ENCODE measurements at regions not wholly inside any gene's neighbourhood (a gene's known extent, or its start where the extent isn't known, plus 50 kb on each side); places are given as distances from the start of the nearest gene placed in this dataset.

- no peak for DNase-seq
- H3K36me3 Mint-ChIP-seq (ENCODE audit: low read depth): no peaks in the 10 kb centered on the region
- H3K4me1 Mint-ChIP-seq (ENCODE audit: low read depth): no peaks in the 10 kb centered on the region
- ATAC-seq: peak; percentile 34
- ChIA-PET POLR2A (no interaction called here), CTCF (no interaction called here)
- H3K4me3 Mint-ChIP-seq: no peak overlapping the region
- H3K27me3 Mint-ChIP-seq: peaks cover 31% of the 10 kb centered on the region
- H3K27ac Mint-ChIP-seq: no peak overlapping the region
- intact Hi-C loops (cut with micrococcal nuclease): no loop called here
- TF ChIP-seq, protein P1, sequence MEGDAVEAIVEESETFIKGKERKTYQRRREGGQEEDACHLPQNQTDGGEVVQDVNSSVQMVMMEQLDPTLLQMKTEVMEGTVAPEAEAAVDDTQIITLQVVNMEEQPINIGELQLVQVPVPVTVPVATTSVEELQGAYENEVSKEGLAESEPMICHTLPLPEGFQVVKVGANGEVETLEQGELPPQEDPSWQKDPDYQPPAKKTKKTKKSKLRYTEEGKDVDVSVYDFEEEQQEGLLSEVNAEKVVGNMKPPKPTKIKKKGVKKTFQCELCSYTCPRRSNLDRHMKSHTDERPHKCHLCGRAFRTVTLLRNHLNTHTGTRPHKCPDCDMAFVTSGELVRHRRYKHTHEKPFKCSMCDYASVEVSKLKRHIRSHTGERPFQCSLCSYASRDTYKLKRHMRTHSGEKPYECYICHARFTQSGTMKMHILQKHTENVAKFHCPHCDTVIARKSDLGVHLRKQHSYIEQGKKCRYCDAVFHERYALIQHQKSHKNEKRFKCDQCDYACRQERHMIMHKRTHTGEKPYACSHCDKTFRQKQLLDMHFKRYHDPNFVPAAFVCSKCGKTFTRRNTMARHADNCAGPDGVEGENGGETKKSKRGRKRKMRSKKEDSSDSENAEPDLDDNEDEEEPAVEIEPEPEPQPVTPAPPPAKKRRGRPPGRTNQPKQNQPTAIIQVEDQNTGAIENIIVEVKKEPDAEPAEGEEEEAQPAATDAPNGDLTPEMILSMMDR (IDR thresholded peaks at IDR 0.05): no peak
- no peaks in the 10 kb centered on the region for H3K9me3 Mint-ChIP-seq
These were observed 187.7 kb upstream of the E2F8 start for GRCh38 chr11:19428206-19429002.

DNA sequence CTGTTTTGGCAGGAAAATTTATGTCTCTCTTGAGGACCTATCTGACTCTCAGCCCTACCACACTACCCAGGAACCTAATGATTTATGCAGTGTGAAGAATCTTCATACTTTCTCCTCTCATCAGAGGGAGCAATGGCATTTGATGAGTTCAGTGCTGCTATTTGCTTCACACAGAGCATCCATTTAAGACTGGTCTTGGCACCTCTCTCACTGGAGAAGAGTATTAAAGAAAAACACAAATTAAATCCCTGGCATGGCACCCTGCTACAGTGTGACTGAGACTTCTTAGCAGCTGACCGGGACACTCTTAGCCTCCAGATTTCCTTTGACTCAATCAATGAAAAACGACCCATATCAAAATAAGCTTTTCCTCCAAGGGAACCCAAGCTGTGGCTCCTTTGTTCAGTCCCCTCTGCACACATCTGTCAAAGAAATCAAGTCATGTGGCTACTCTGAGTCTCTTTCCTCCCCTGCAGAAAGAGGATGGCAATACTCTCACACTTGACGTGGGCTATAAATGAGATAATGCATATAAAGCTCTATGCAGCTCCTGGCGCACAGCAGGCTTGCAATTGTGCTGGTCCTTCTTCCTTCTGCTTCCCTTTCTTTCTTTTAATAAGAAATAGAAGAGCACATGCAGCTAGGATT, 186.1 kb upstream of the E2F8 start:
- no peaks in the 10 kb centered on the region for H3K4me1 Mint-ChIP-seq (ENCODE audit: low read depth)
- POLR2A ChIA-PET: no interaction called here
- CTCF ChIA-PET: no interaction called here
- ATAC-seq (no peak), DNase-seq (no peak)
- TF ChIP-seq, protein P1 (IDR thresholded peaks at IDR 0.05): no peak
- H3K27ac Mint-ChIP-seq: no peak overlapping the region
- no peaks in the 10 kb centered on the region for H3K36me3 Mint-ChIP-seq (ENCODE audit: low read depth)
- H3K9me3 Mint-ChIP-seq: no peaks in the 10 kb centered on the region
- H3K4me3 Mint-ChIP-seq: no peak overlapping the region
- intact Hi-C loops (cut with micrococcal nuclease): no loop called here
- peaks cover 25% of the 10 kb centered on the region for H3K27me3 Mint-ChIP-seq

DNA sequence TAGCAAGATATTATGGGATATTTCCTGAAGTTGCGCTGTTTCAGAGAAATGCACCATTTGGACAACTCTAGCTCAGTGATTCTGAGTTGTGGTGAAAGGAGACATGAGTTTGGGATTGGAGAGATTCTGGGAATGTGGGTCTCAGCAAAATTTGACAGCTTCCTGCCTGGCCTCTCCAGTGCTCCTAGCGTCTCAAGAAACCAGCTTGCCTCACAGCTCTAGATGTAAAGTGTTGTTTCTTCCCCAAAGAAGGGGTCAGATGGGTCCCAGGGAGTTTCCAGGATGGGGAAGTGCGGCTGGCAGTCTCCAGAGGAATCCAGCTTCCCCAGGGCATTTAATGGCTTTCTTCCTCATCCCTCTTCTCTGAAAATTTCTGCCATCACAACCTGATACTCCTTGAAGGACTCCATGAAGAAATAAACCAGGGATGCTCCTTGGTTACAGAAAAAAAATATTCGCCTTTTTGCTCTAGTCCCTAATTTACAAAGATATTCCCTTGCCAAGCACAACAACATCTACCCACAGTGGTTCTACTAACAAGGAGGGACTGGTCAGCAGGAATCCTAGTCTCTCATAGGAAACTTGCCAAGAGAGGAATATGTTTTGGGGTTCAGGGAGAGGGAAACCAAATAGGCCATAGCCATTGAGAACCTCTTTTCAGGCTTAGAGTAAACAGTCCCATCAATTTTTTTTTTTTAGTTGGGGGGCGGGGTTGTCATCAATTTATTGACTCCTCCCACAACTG, 185.4 kb upstream of the E2F8 start:
- Mint-ChIP-seq H3K27ac (no peak overlapping the region), H3K36me3 (ENCODE audit: low read depth) (no peaks in the 10 kb centered on the region), H3K27me3 (peaks cover 23% of the 10 kb centered on the region), H3K9me3 (no peaks in the 10 kb centered on the region), H3K4me1 (ENCODE audit: low read depth) (no peaks in the 10 kb centered on the region), H3K4me3 (no peak overlapping the region)
- CTCF ChIA-PET: no interaction called here
- DNase-seq: no peak
- TF ChIP-seq, protein P1 (IDR thresholded peaks at IDR 0.05): no peak
- intact Hi-C loops (cut with micrococcal nuclease): no loop called here
- POLR2A ChIA-PET: no interaction called here
- no peak for ATAC-seq

DNA sequence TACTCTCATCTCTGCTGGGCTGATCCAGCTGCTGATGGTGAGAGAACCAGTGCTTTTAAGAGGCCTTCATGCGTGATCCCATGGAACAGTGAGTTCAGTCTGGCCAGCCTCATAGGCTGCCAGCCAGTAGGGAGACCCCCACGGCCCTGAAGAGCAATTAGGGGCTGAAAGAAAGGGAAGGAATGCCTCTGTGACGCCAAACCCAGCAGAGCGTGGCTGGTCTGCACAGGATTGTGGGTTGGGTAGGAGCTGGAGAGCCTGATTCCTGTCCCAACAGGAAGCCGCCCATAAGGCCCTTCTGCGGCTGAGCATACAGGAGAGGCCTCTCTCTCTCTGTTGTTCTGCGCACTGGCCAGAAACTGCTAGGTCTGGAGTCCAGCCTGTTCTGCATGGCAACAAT, 181.5 kb upstream of the E2F8 start:
- Mint-ChIP-seq H3K4me1 (ENCODE audit: low read depth) (no peaks in the 10 kb centered on the region), H3K9me3 (no peaks in the 10 kb centered on the region), H3K4me3 (no peak overlapping the region), H3K27me3 (peaks cover 20% of the 10 kb centered on the region), H3K27ac (no peak overlapping the region), H3K36me3 (ENCODE audit: low read depth) (no peaks in the 10 kb centered on the region)
- DNase-seq (no peak), ATAC-seq (no peak)
- ChIA-PET POLR2A (no interaction called here), CTCF (no interaction called here)
- TF ChIP-seq, protein P1 (IDR thresholded peaks at IDR 0.05): no peak
- intact Hi-C loops (cut with micrococcal nuclease): no loop called here
